NOMO-1 treated with DMSO at 0.1 percent for 48 hours (cell line): ENCODE measurements at regions not wholly inside any gene's neighbourhood (a gene's known extent, or its start where the extent isn't known, plus 50 kb on each side); places are given as distances from the start of the nearest gene placed in this dataset.
"Not testable (repeated sequence)": the region's sequence is repeated elsewhere in the genome, so short reads cannot be mapped to it uniquely, and the experiment has no call there.

Experiments used
- DNase-seq: peaks from one replicate; lab custom pipeline; 2025; ENCODE audit not compliant: unreplicated experiment; lab: John Stamatoyannopoulos, UW

DNA sequence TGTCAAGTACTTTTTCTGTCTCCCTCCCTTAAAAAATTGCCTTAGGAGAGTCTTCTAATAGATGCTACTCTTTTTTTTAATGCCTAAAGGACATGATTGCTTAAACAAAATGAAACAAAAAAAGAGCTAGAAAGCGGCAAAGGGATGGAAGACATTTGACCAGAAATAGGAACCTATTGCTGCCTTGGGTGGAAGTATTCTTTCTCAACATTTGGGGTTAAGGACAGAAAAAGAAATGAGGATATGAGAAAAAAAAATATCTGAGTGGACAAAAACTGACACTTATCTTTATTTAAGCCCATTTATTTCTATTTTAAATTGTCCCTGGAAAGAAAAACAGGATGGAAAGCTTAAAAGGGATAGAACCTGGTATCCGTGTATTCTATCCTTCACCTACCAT is 664.9 kb upstream of the CITED2 start:
- DNase-seq: peak; percentile 88

DNA sequence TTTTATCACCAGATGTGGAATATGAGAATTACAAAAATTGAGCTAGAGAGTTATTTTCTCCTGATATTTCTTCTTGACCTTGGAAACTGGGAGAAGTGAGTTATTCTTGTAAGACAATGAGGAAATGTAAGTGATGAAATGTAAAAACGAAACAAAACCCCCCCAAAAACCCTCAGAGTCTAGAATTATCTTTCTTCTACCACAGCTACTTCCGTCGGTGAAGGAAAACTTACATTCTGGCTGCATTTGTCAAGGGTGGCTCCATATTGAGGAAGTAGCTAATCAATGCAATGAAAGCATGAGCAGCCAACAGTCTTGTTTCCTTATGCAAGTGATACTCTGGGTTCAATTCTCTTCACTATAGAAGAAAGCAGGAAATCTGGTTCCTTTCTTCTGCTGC is 661.7 kb upstream of the CITED2 start:
- DNase-seq: peak; percentile 91

DNA sequence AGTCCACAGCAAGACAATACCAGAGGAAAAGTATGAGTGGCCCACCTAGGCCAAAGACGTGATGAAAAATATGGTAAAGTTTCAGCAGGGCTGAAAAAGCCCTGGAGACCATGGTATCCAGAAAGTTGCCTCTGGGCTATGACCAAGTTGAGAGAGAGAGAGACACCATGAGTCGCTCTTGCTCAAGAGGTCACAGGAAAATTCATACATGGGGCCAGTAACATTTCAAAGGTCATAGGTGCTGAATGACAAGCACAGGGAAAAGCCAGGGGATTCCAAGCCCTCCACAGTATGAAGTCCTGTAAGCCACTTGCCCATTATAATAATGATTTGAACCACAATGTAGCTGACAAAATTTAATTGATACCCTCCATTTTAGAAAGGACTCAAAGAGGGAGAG is 657.7 kb upstream of the CITED2 start:
- DNase-seq: no peak

DNA sequence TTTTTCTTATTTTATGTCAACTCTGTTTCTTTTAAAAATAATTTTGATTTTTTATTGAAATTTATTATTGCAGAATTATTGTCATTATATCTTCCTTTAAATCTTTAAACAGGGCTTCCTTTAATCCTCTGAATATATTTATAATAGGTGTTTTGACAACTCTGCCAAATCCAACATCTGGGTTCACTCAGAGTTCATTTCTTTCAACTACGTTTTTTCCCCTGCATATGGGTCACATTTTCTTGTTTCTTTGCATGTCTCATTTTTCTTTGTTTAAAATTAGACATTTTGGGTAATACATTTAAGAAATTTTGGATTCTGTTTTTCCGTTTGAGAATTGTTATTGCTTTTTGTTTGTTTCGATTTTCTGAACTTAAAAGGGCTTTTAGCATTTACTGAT is 655.1 kb upstream of the CITED2 start:
- no peak for DNase-seq

DNA sequence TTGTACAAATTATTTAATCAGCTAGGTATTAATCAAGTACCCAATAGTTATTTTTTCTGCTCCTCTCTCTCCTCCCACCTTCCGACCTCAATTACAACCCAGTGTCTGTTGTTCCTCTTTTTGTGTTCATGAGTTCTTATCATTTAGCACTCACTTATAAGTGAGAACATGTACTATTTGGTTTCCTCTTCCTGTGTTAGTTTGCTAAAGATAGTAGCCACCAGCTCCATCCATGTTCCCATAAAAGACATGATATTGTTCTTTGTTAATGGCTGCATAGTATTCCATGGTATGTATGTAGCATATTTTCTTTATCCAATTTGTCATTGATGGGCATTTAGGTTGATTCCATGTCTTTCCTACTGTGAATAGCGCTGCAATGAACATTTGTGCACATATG is 652.8 kb upstream of the CITED2 start:
- DNase-seq: peak; percentile 14

DNA sequence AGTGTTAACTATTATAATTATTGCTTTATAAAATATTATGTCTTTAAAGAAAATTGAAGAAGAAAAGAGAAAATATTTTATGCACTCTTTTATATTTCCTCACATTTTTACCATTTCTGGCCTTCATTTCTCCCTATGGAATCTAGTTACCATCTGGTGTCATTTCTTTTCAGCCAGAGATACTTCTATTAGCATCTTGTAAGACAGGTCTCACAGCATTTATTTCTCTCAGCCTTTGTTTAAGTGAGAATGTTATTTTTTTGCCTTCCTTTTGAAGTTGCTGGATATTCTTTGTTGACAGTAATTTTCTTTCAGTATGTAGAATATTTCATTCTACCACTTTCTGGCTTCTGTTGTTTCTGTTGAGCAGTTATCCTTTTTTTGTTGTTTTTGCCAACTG is 652.1 kb upstream of the CITED2 start:
- DNase-seq: no peak

DNA sequence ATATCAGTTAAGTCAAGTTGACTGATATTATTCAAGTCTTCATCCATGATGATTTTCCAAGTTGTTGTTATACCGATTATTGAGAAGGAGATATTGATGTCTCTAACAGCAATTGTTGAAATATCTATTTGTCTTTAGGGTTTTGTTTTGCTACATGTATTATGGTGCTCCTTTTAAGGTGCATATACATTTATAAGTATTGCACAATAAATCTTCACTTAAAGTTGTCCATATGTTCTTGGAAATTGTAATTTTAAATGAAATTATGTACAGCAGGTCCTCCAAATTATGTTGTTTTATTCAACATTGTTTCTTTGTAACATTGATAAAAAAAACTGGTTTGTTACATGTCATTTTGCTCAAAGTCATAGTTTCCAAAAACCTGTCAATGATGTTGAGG is 650.7 kb upstream of the CITED2 start:
- DNase-seq: no peak

DNA sequence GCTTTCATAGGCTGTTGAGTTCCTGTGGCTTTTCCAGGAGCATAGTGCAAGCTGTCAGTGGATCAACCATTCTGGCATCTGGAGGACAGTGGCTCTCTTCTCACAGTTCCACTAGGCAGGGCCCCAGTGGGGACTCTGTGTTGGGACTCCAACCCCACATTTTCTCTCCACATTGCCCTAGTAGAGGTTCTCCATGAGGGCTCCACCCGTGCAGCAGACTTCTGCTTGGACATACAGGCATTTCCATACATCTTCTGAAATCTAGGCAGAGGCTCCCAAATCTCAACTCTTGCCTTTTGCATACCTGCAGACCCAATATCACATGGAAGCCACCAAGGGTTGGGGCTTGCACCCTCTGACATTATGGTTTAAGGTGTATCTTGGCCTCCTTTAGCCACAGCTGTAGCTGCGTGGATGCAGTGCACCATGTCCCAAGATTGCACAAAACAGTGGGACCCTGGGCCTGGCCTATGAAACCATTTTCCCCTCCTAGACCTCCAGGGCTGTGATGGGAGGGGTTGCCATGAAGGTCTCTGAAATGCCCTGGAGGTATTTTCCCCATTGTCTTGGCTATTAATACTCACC is 645.9 kb upstream of the CITED2 start:
- no peak for DNase-seq

DNA sequence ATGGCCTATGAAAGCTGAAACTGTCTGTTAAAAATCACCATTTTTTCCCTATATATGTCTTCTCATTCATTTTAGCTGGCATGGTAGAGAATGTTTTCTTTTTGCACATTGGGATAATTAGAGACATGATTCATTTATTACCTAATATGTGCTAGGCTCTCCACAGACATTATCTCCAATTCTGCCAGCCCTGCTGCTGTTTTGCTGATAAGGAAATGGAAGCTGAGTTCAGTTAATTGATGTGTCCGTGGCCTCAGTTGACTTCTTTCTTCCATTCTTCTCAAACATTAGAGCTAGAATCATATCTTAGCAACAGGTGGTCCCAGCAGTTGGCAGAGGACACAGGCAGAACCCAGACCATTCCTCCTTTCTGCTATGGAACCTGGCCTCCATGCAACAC is 644.1 kb upstream of the CITED2 start:
- DNase-seq: no peak

DNA sequence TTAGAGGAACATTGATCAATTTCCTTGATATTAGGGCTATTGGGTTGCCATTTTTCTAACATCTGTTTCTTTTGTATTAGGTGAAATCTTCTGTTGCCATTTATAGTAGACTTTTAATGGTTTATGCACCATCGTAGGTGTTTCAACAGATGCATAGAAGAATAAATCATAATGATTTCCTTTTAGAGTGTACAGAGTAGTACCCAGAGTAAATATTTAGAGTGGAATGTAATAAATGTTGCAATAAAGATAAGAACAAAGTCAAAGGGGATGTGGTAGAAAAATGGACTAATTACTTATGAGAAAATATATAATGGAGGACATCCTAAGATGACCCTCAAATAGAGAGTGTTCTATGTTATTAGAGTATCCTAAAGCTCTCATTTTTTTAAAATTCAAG is 643.0 kb upstream of the CITED2 start:
- no peak for DNase-seq

DNA sequence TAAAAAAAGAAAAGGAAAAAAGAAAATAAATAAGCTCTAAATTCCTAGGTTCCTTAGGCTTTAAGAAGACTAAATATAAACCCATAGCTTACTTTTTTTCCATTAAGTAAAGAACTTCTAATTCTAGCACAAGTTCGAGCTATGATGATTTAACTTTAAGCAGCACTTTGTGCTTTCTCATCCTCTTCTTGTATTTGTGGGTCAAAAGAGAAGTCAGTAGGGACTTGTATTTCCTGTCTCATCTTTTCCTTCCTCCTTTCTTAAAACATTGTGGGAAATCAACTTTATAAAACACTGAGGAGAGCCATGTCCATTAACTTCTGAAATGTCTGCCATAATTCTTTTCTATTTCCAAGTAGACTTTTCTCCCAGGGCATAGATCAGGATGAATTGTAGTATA is 637.7 kb upstream of the CITED2 start:
- DNase-seq: peak; percentile 50

DNA sequence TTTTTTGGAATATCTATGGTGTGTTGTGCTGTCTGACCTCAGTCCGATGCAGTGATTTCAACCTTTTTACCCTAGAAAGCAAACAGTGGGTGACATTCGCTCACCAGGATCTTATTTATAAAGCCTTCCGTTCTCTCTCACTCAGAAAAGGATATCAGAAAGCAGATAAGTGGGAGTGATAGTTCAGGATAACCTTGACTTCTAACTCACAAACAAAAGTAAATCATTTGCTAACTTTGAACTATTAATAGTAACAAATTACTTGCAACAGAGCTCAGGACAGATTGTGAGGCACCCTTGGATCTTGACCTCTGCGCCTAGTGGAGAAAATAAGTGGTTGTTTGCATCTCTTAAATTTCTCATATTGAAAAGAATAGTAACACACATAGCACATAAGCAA is 637.1 kb upstream of the CITED2 start:
- no peak for DNase-seq

DNA sequence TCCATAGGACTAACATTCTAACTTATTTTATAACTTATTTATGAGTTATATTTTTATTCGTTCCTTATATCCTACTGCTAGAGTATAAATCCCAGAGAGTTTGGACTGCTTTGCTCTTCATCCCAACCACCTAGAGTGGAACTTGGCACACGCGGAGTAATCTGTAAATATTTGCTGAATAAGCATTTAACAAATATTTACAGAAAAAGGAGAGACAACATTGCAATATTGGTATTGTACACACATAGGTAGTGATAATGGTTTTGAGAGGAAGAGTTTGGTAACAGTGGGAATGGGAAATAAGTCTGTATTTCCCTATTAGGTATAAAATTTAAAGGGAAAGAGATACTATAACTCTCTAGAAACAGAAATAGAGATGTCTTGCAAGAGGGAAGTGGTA is 634.8 kb upstream of the CITED2 start:
- DNase-seq: no peak

DNA sequence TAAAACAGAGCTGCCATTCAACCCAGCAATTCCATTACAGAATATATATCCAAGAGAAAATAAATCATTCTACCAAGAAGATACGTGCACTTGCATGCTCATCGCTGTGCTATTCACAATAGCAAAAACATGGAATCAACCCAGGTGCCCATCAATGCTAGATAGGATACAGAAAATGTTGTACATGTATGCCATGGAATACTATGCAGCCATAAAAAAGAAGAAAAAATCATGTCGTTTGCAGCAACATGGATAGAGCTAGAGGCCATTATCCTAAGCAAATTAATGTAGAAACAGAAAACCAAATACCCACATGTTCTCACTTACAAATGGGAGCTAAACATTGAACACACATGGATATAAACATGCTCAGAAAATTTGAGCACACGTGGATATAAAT is 633.1 kb upstream of the CITED2 start:
- no peak for DNase-seq

DNA sequence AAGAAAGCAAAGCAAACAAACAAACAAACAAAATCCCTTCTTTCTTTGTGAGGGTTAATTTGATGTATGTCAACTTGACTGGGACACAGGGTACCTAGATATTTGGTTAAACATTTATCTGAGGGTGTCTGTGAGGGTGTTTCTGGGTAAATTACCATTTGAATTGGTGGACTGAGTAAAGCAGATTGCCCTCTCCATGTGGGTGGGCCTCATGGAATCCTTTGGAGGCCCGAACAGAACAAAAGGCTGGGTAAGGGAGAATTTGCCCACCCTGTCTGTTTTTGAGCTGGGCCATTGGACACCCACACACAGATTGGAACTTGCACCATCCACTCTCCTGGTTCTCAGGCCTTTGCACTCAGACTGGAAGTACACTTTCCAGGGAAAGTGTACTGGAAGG is 628.8 kb upstream of the CITED2 start:
- no peak for DNase-seq

DNA sequence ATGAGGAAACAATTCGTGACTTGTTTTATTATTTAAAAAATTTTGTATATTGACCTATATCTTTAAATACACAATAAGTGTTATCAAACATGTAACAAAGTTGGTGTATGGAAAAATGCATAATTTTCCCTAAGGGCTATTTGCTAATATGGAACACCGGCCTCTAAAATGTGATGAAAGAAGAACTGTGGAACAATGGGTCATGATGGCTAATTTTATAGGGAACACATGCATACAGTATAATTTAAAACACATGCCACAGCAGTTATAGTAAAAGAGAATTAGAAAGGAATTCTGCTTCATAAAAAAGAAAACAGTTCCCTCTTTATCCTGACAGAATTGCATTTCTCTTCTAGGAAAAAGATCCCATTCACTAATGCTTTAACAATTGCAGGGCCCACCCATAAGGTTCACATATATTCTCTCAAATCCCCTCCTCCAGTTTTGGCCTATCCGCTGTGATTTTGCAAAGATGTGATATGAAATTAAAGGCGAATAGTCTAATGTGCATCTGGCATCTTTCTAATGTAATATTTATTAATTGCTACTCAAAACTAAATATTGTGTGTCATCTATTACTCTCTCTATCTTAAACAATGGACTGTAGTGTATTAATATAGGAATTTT is 628.1 kb upstream of the CITED2 start:
- DNase-seq: no peak

DNA sequence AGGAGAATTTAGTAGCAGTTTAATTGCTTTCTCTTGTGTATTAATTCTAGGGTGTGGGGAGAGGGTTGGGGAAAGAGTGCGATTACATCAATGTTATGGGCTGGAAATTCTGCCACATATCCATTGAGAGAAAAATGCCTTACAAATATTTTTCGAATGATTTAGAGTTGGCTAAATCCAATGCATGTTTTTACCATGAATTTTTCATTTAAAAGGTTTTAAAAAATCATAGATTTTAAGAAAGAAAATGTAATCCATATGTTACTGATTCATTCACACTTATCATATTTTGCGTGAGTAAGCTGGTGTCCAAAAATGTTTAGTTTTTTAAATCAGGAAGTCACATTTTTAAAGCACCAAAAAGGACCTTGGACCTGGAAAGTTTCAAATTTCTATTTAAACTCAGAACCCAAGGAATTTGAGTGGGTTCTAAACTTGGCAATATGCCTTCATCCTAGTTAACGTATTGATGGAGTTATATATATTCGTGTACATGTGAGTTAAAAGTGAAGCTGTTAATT is 627.4 kb upstream of the CITED2 start:
- no peak for DNase-seq

DNA sequence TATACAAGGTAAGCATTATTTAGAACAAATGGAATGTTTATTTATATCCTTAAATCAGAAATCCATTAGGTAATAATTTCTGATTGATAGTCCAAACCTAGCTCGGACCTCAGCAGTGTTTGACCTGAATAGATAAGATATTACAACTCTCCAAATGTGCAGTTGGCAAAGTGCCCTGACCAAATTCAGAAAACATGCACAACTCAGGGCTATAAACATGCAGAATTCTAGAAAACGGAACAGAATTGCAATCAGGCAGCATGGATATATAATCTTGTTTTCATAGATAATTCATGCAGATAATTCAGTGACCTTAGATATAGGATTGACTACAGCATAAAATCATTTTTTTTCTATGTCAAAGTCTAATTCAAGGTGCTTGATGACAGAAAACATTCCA is 626.6 kb upstream of the CITED2 start:
- DNase-seq: no peak

DNA sequence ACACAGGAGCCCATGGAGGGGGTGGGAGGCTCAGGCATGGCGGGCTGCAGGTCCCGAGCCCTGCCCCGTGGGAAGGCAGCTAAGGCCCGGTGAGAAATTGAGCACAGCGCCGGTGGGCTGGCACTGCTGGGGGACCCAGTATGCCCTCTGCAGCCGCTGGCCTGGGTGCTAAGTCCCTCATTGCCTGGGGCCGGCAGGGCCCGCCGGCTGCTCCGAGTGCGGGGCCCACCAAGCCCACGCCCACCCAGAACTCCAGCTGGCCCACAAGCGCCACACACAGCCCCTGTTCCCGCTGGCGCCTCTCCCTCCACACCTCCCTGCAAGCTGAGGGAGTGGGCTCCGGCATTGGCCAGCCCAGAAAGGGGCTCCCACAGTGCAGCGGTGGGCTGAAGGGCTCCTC is 625.2 kb upstream of the CITED2 start:
- not testable (repeated sequence) for DNase-seq

DNA sequence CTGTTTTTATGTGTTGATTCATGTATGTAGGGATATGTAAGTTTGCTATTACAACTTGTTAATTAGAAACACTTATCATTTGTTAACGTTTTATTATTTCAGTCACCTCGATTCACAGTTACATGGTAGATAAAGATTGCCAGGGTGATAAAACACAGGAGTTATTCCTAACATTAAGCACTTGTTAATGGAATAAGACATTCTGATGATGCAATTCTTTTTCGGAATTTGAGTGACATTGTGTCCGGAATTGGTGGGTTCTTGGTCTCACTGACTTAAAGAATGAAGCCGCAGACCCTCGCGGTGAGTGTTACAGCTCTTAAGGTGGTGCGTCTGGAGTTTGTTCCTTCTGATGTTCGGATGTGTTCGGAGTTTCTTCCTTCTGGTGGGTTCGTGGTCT is 624.0 kb upstream of the CITED2 start:
- not testable (repeated sequence) for DNase-seq

DNA sequence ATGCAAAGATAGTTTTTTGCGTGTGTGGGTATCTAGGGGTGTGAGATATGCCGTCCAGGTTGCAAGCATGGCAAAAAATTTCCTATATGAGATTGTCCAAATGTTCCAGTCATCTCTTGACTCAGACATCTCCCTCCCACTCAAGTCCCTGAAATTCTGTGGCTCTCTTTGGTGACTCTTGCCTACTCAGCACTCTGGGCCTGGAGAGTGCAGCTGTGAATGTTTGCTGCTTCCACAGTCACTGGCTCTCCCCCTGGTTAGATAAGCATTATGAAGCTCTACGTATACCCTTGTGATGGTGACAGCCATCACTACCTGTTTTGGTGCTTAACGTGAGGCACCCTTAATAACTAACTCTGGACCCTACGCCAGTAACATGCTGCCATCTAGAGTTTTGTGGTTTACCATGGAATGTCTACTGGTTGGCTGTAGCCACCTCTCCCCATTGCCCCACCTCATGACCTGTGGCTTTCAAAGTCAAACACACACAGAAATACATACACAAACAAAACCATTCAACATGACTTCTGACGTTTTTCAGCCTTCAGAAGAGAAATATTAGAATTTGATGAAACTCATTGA is 621.9 kb upstream of the CITED2 start:
- no peak for DNase-seq

DNA sequence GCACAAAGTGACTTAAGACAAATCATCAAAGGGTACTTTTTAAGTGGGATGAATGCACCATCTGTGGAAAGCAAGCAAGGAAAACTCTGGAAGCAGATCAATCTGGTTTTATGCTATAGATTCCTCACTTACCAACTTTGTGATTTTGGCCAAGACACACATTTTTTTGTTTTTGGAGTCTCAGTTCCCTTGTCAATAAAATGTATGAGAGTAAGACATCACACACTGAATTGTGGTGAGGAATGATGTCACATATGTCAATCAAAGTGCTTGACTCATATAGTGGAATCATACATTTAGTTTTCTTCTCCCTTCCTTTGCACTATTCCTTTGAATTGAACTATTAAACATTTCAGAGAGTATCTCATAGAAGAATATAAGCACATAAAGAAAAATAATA is 620.5 kb upstream of the CITED2 start:
- no peak for DNase-seq
